ENCODE measurements at regions not wholly inside any gene's neighbourhood (a gene's known extent, or its start where the extent isn't known, plus 50 kb on each side); places are given as distances from the start of the nearest gene placed in this dataset.

- peaks cover 8% of the 10 kb centered on the region for H3K4me1 Mint-ChIP-seq
- H3K27ac Mint-ChIP-seq (ENCODE audit: unreplicated experiment): no peak overlapping the region
- no peak for TF ChIP-seq CTCF (conservative IDR thresholded peaks at IDR 0.05)
- no peaks in the 10 kb centered on the region for H3K27me3 Mint-ChIP-seq (ENCODE audit: low read depth)
- H3K4me3 Mint-ChIP-seq: no peak overlapping the region
- no peak for DNase-seq (ENCODE audit: low read depth, low spot score)
- H3K9me3 Mint-ChIP-seq: peaks cover 7% of the 10 kb centered on the region
- H3K36me3 Mint-ChIP-seq (ENCODE audit: low read depth): no peaks in the 10 kb centered on the region
Observed at GRCh38 chr17:13106171-13106570, 88.3 kb upstream of the ELAC2 start.

- H3K4me1 Mint-ChIP-seq: peaks cover 17% of the 10 kb centered on the region
- H3K27ac Mint-ChIP-seq (ENCODE audit: unreplicated experiment): no peak overlapping the region
- no peaks in the 10 kb centered on the region for H3K27me3 Mint-ChIP-seq (ENCODE audit: low read depth)
- H3K36me3 Mint-ChIP-seq (ENCODE audit: low read depth): no peaks in the 10 kb centered on the region
- DNase-seq (ENCODE audit: low read depth, low spot score): no peak
- TF ChIP-seq CTCF (conservative IDR thresholded peaks at IDR 0.05): no peak
- H3K9me3 Mint-ChIP-seq: peaks cover 7% of the 10 kb centered on the region
- no peak overlapping the region for H3K4me3 Mint-ChIP-seq
Observed at GRCh38 chr17:13104576-13104975, 86.7 kb upstream of the ELAC2 start.

GRCh38 chr17:13102477-13102876, 84.7 kb upstream of the ELAC2 start:
- Mint-ChIP-seq H3K4me1 (peaks cover 29% of the 10 kb centered on the region), H3K36me3 (ENCODE audit: low read depth) (no peaks in the 10 kb centered on the region), H3K27me3 (ENCODE audit: low read depth) (no peaks in the 10 kb centered on the region), H3K4me3 (no peak overlapping the region), H3K9me3 (peaks cover 7% of the 10 kb centered on the region), H3K27ac (ENCODE audit: unreplicated experiment) (no peak overlapping the region)
- TF ChIP-seq CTCF (conservative IDR thresholded peaks at IDR 0.05): no peak
- DNase-seq (ENCODE audit: low read depth, low spot score): no peak

GRCh38 chr17:13099926-13100325, 82.1 kb upstream of the ELAC2 start:
- Mint-ChIP-seq H3K27ac (ENCODE audit: unreplicated experiment) (peak overlapping the region; percentile 10), H3K36me3 (ENCODE audit: low read depth) (no peaks in the 10 kb centered on the region), H3K27me3 (ENCODE audit: low read depth) (no peaks in the 10 kb centered on the region), H3K4me3 (no peak overlapping the region), H3K9me3 (peaks cover 4% of the 10 kb centered on the region), H3K4me1 (peaks cover 21% of the 10 kb centered on the region)
- no peak for TF ChIP-seq CTCF (conservative IDR thresholded peaks at IDR 0.05)
- no peak for DNase-seq (ENCODE audit: low read depth, low spot score)

- DNase-seq (ENCODE audit: low read depth, low spot score): peak; percentile 20
- TF ChIP-seq CTCF (conservative IDR thresholded peaks at IDR 0.05): no peak
- peaks cover 3% of the 10 kb centered on the region for H3K9me3 Mint-ChIP-seq
- no peaks in the 10 kb centered on the region for H3K27me3 Mint-ChIP-seq (ENCODE audit: low read depth)
- H3K27ac Mint-ChIP-seq (ENCODE audit: unreplicated experiment): peak overlapping the region; percentile 92
- H3K36me3 Mint-ChIP-seq (ENCODE audit: low read depth): no peaks in the 10 kb centered on the region
- peaks cover 21% of the 10 kb centered on the region for H3K4me1 Mint-ChIP-seq
- H3K4me3 Mint-ChIP-seq: no peak overlapping the region
Observed at GRCh38 chr17:13099089-13099735, 81.4 kb upstream of the ELAC2 start.
